ENCODE measurements at regions not wholly inside any gene's neighbourhood (a gene's known extent, or its start where the extent isn't known, plus 50 kb on each side); places are given as distances from the start of the nearest gene placed in this dataset.

- no peak for DNase-seq (ENCODE audit: low read depth)
Measured at GRCh38 chr15:58271410-58271809, 133.2 kb downstream of the AQP9 start.

GRCh38 chr15:58273104-58273503 lies 134.9 kb downstream of the AQP9 start:
- DNase-seq (ENCODE audit: low read depth) = no peak

GRCh38 chr15:58274885-58275284 lies 136.7 kb downstream of the AQP9 start:
- DNase-seq (ENCODE audit: low read depth) = no peak

DNA sequence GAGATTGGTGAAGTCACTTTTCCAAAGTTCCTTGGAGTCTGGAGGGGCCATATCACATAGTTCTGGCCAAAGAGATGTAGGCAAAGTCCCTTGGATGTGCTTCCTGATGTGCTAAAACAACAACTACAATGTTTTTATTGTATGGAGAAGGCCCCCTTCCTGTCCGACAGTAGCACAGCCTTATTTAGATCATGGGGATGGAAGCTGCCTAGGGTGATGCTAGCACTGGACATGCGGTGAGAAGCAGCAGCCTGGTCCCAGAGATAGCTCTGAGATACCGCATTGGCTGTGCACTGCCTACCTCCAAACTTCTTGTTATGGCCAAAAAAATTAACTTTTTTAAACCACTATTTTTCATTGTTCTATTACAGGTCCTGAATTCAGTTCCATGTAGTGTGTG lies 137.6 kb downstream of the AQP9 start:
- DNase-seq (ENCODE audit: low read depth) = no peak

GRCh38 chr15:58276924-58277323 lies 138.7 kb downstream of the AQP9 start:
- no peak for DNase-seq (ENCODE audit: low read depth)

- DNase-seq (ENCODE audit: low read depth) = no peak
Measured at GRCh38 chr15:58277333-58277732, 139.2 kb downstream of the AQP9 start.

GRCh38 chr15:58279106-58279505 lies 140.9 kb downstream of the AQP9 start:
- no peak for DNase-seq (ENCODE audit: low read depth)

GRCh38 chr15:58279654-58280053 lies 141.5 kb downstream of the AQP9 start:
- no peak for DNase-seq (ENCODE audit: low read depth)

GRCh38 chr15:58282060-58282708 lies 144.0 kb downstream of the AQP9 start:
- no peak for DNase-seq (ENCODE audit: low read depth)

DNA sequence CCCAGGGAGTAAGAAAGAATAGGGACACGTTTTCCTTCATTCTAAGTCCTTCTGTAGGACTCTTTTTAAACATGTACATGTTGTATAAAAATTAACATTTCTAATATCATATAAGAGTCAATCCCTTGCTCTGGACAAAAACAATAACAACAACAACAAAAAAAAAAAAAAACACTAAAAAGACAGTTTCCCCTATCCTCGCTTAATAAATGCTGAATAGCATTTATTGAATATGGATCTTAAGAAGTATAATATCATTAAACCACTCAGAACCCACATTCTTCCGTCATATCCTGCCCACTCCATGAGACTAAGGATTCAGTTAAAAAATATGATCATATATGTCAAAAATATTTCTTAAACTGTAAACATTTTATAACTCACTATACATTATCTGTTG lies 145.1 kb downstream of the AQP9 start:
- no peak for DNase-seq (ENCODE audit: low read depth)

- no peak for DNase-seq (ENCODE audit: low read depth)
Measured at GRCh38 chr15:58284293-58284692, 146.1 kb downstream of the AQP9 start.

DNA sequence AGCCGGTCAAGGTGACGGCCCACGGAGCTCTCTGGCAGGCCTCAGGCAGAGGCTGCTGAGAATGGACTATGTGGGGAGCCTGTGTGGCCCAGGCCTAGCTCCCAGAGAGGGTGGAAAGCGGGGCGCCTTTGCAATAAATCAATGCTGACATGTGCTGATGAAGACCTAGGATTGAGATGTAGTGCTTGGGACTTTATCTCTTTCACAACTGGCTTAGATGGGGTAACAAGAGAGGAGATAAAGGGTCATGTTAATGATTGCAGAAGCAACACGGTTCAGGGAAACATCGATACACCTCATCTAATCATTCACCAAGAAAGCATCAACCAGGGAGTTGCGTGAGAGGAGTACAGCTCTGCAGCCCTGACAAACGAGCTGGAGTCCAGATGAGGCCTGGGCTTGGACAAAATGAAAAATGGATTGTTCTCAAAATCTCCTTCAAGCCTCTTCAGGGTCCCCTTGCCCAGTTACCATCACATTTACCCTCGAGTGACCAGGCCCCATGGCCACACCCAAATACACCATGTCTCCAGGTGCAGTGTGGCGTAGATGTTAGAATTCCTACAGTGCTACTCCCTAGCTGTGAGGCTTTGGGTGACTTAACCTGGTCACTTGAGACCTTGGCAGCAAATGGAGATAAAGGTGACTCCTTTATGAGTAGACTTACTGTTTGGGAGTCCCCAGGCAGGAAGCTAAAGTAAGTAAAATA lies 146.4 kb upstream of the LIPC start:
- no peak for DNase-seq (ENCODE audit: low read depth)

- DNase-seq (ENCODE audit: low read depth) = no peak
Measured at GRCh38 chr15:58285921-58286278, 145.9 kb upstream of the LIPC start.

DNA sequence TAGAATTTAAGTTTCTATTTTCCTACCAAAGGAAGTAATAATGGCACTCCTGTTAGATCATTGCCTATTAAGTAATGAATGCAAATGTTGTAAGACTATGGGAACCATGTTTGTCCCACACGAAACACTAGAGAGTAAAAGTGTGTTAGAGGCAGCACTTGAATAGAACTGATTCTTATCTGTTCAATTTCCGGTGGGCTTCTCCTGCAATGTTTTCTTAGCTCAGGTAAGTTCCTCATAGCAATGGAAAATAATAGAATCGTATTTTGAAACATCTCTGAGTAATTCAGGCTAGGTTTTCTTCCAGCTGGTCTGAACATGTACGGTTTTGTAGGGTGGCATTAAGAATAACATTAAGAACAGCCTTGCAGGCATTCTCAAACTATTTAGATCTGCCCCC lies 145.3 kb upstream of the LIPC start:
- DNase-seq (ENCODE audit: low read depth) = no peak

DNA sequence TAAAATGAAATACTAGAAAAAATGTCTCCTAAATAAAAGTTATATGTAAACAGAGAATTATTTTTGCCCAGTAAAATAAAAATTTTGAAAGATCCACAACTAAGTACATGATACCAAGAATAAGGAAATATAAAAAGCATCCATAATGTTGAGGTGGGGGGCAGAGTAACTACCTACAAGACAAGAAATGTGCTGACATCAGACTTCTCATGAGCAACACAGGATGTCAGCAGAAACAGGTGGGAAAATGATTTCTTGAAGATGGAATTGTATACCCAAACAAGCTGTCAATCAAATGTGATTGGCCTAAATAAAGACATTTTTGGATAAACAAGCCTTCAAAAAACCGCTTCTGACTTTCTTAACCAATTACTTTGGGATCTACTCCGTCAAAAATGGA lies 143.9 kb upstream of the LIPC start:
- no peak for DNase-seq (ENCODE audit: low read depth)

GRCh38 chr15:58288592-58288991 lies 143.2 kb upstream of the LIPC start:
- no peak for DNase-seq (ENCODE audit: low read depth)

- no peak for DNase-seq (ENCODE audit: low read depth)
Measured at GRCh38 chr15:58291848-58292247, 139.9 kb upstream of the LIPC start.

GRCh38 chr15:58292751-58293175 lies 139.0 kb upstream of the LIPC start:
- DNase-seq (ENCODE audit: low read depth) = no peak

- DNase-seq (ENCODE audit: low read depth) = no peak
Measured at GRCh38 chr15:58293622-58294550, 137.9 kb upstream of the LIPC start.

DNA sequence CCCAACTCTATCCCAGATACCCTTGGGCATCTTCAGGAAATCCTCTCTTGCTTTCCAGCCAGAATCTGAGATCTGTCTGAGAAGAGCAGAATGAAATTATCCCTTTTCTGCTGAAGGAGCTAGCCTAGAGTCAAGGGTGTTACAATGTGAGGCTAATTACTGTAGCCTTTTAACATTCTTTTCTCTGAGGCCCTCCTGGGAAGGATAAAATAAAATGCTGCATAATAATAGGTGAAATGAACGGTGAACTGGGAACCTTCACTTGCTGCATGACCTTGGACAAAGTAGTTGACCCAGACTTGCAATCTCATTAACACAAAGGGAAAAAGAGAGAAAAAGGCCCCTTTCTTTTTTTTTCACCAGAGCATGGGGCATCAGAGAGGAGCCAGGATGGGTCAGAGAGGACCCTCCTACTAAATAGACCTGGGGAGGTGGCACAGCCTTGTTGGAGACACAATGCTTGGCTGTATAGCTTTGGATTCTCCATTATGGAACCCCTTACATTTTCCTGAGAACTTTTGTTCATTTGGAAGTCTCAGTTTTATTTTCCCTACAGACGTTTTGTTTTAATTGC lies 137.0 kb upstream of the LIPC start:
- DNase-seq (ENCODE audit: low read depth) = no peak

DNA sequence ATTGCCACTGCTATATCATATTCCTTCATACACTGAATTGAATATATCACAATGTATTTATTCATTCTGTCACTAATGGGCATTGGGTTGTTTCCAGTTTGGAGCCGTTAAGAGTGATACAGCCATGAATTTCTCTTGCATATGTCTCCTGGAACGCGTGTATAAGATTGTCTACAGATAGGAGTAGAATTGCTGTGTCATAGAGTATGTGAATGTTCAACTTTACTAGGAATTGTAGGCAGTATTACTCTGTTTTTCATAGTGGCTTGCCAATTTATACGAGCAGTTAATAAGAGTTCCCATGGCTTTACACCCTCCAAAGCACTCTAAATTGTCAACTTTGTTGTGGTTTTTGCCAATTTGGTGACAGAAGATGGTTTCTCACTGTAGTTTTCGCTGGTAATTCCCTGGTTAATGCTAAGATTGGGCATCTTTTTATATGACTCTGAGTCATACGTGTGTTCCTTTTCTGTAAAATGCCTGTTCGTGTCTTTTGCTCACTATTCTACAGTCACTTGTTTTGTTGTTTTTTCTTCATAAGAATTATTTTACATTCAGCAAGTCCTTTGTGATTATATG lies 136.1 kb upstream of the LIPC start:
- no peak for DNase-seq (ENCODE audit: low read depth)

DNA sequence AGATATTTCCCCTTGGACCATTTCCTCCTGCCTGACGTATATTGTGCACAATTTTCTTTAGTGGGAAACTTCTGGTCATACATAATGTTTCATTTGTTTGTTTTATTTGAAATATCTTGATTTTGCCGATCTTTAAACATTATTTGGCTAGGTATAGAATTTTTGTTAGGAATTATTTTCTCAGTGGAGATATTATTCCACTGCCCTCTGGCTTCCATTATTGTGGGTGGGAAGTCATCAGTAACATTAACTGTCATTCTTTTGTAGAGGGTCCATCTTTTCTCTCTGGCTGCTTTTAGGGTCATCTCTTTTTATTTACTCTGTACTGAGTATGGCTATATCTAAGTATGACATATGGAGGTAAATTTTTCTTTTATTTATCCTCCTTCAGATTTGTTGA lies 135.5 kb upstream of the LIPC start:
- no peak for DNase-seq (ENCODE audit: low read depth)
